Tibial artery (tissue), 4 donors: ENCODE measurements at regions not wholly inside any gene's neighbourhood (a gene's known extent, or its start where the extent isn't known, plus 50 kb on each side); places are given as distances from the start of the nearest gene placed in this dataset.

Experiments used
- DNase-seq, 2 donors: peaks; one replicate each; pipeline ENCODE4 v3.0.0-alpha.2; 2019
- H3K27ac ChIP-seq, 2 donors: fragments of 200-600 bp; sonication (generic) in 1 of 2; 1 replicate in 1 of 2; 2 replicates in 1 of 2; pipeline ENCODE4 v1.5.1; 2018 to 2019; ENCODE audit warnings: mild to moderate bottlenecking in 1 of 2
- H3K27me3 ChIP-seq, 2 donors: fragments of 200-600 bp; sonication (generic) in 1 of 2; one replicate each; pipeline versions ENCODE4 v1.5.1 to v1.6.0; 2016 to 2019
- H3K36me3 ChIP-seq, 3 donors: fragments of 200-600 bp; sonication (generic) in 2 of 3; one replicate each; pipeline ENCODE4 v1.5.1; 2016 to 2019; ENCODE audit warnings: mild to moderate bottlenecking in 2 of 3
- H3K4me1 ChIP-seq, 4 donors: fragments of 200-600 bp; sonication (generic) in 2 of 4; 1 replicate in 3 of 4; 2 replicates in 1 of 4; pipeline ENCODE4 v1.5.1; 2016 to 2019
- H3K4me3 ChIP-seq, 2 donors: fragments of 200-600 bp; sonication (generic) in 1 of 2; 1 replicate in 1 of 2; 2 replicates in 1 of 2; pipeline ENCODE4 v1.5.1; 2018 to 2019; ENCODE audit warnings: mild to moderate bottlenecking in 2 of 2
- H3K9me3 ChIP-seq, 3 donors: fragments of 200-600 bp; sonication (generic) in 1 of 3; one replicate each; pipeline ENCODE4 v1.5.1; 2016 to 2019
- intact Hi-C: fragments of 100-400 bp; cut with DNase I; formaldehyde crosslinking; loops from one replicate; pipeline ENCODE4 v1.15.0; 2023; ENCODE audit warnings: low total_unique reads
- TF ChIP-seq, protein P1 (sequence below), 2 experiments: fragments of 200-600 bp in 1 of 2; fragments of 450-650 bp in 1 of 2; IDR thresholded peaks; one replicate each; pipeline ENCODE4 v1.5.1; 2017 to 2019; ENCODE audit warnings: antibody characterized with exemption in 2 of 2, mild to moderate bottlenecking in 1 of 2, moderate library complexity in 1 of 2

- peaks cover 0 to 34% (median 15%) of the 10 kb centered on the region in 4 donors for H3K4me1 ChIP-seq
- no peaks in the 10 kb centered on the region for H3K36me3 ChIP-seq
- peak overlapping the region; percentile 8 to 53 for H3K27ac ChIP-seq
- intact Hi-C loops = no loop called here
- TF ChIP-seq, protein P1, sequence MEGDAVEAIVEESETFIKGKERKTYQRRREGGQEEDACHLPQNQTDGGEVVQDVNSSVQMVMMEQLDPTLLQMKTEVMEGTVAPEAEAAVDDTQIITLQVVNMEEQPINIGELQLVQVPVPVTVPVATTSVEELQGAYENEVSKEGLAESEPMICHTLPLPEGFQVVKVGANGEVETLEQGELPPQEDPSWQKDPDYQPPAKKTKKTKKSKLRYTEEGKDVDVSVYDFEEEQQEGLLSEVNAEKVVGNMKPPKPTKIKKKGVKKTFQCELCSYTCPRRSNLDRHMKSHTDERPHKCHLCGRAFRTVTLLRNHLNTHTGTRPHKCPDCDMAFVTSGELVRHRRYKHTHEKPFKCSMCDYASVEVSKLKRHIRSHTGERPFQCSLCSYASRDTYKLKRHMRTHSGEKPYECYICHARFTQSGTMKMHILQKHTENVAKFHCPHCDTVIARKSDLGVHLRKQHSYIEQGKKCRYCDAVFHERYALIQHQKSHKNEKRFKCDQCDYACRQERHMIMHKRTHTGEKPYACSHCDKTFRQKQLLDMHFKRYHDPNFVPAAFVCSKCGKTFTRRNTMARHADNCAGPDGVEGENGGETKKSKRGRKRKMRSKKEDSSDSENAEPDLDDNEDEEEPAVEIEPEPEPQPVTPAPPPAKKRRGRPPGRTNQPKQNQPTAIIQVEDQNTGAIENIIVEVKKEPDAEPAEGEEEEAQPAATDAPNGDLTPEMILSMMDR (IDR thresholded peaks at IDR 0.05) = no peak
- no peaks in the 10 kb centered on the region for H3K27me3 ChIP-seq
- H3K4me3 ChIP-seq = no peak overlapping the region
- peak in 1 of 2 donors; percentile 74 for DNase-seq
- peaks cover 0 to 2% (median 0%) of the 10 kb centered on the region in 3 donors for H3K9me3 ChIP-seq
Observed at GRCh38 chr20:4082406-4083097, 66.1 kb upstream of the SMOX start.

DNA sequence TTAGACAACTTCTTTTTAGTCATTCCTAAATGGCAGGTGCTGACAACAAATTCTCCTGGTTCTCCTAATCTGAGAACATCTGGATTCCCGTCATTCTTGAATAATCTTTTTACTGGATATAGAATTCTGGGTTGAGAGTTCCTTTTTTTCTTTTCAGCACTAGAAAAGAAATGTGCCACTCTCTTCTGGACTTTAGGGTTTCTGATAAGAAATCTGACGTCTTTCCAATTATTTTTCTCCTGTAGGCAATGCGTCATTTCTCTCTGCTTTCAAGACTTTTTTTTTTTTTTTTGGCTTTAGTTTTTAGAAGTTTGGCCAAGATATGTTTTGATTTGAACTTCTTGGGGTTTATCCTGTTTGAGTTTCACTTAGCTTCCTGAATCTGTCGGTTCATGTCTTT lies 66.1 kb upstream of the RNF24 start:
- TF ChIP-seq, protein P1 (IDR thresholded peaks at IDR 0.05) = no peak
- Histone ChIP-seq H3K4me1 (peaks cover 0 to 40% (median 17%) of the 10 kb centered on the region in 4 donors), H3K27ac (peak overlapping the region; percentile 18 to 53), H3K4me3 (no peak overlapping the region), H3K36me3 (no peaks in the 10 kb centered on the region), H3K27me3 (no peaks in the 10 kb centered on the region), H3K9me3 (peaks cover 0 to 2% (median 0%) of the 10 kb centered on the region in 3 donors)
- DNase-seq = no peak
- intact Hi-C loops = no loop called here

GRCh38 chr20:4076671-4077070 lies 61.3 kb upstream of the RNF24 start:
- DNase-seq = no peak
- Histone ChIP-seq H3K4me1 (peaks cover 0 to 20% (median 4%) of the 10 kb centered on the region in 4 donors), H3K27me3 (no peaks in the 10 kb centered on the region), H3K4me3 (no peak overlapping the region), H3K27ac (no peak overlapping the region), H3K9me3 (peaks cover 0 to 2% (median 0%) of the 10 kb centered on the region in 3 donors), H3K36me3 (no peaks in the 10 kb centered on the region)
- TF ChIP-seq, protein P1 (IDR thresholded peaks at IDR 0.05) = no peak
- intact Hi-C loops = no loop called here

DNA sequence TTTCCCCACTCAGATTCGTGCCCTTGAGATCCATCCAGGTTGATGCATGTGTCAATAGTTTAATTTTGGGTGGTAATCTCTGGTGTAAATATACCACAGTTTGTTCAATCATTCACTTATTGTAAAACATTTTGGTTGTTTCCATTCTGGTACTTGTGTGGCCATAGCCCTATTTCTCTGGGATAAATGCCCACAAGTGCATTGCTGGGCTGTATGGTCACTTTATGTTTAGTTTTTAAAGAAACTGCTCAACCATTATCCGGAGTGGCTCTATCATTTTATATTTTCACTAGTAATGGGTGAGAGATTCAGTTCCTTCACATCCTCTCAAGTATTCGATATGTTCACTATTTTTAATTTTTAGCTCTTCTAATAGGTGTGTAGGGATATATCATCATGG lies 60.7 kb upstream of the RNF24 start:
- Histone ChIP-seq H3K4me3 (no peak overlapping the region), H3K27ac (no peak overlapping the region), H3K9me3 (no peaks in the 10 kb centered on the region), H3K27me3 (no peaks in the 10 kb centered on the region), H3K4me1 (peaks cover 0 to 27% (median 7%) of the 10 kb centered on the region in 4 donors), H3K36me3 (no peaks in the 10 kb centered on the region)
- DNase-seq = no peak
- TF ChIP-seq, protein P1 (IDR thresholded peaks at IDR 0.05) = no peak
- intact Hi-C loops = no loop called here

DNA sequence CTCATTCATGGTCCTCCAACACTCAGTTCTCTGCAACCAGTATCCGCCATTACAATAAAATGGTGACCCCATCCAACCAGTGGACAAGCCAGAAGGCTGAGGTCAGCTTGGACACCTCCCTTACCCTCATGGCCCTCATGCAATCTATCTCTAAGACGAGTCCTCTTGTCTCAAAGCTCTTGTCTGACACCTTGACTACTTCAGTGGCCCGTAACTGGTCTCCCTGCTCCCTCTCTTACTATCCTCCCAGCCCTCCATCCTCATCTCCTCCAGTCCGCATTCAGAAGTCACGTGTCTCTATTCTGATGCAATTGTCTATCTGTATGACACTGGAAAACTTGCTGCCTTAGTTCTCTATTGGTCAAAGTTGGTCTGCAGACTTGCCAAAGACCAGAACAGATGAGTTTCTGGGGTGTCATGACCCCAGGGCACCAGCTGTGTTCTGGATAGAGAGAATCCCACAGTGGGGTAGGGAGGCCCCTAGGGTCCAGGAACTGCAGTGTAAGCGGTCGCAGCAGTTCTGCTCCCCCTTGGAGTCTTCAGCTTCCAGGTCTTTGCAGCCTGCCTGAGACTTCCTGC lies 59.6 kb upstream of the RNF24 start:
- H3K9me3 ChIP-seq = no peaks in the 10 kb centered on the region
- peaks cover 0 to 37% (median 17%) of the 10 kb centered on the region in 4 donors for H3K4me1 ChIP-seq
- TF ChIP-seq, protein P1 (IDR thresholded peaks at IDR 0.05) = no peak
- no peak overlapping the region for H3K27ac ChIP-seq
- no peak for DNase-seq
- no peaks in the 10 kb centered on the region for H3K36me3 ChIP-seq
- no peak overlapping the region for H3K4me3 ChIP-seq
- intact Hi-C loops = no loop called here
- no peaks in the 10 kb centered on the region for H3K27me3 ChIP-seq
